Umbilical cord (tissue), 1 donor: ENCODE measurements at regions not wholly inside any gene's neighbourhood (a gene's known extent, or its start where the extent isn't known, plus 50 kb on each side); places are given as distances from the start of the nearest gene placed in this dataset.

Source experiments
- DNase-seq: peaks from one replicate; pipeline ENCODE4 v3.0.0-alpha.2; 2015; ENCODE audit warnings: low spot score

GRCh38 chr10:125514206-125515162, 168.5 kb downstream of the TEX36 start:
- DNase-seq = no peak

GRCh38 chr10:125513429-125514182, 169.4 kb downstream of the TEX36 start:
- no peak for DNase-seq

GRCh38 chr10:125510998-125511397, 172.0 kb downstream of the TEX36 start:
- DNase-seq = no peak

GRCh38 chr10:125505648-125506047, 177.3 kb downstream of the TEX36 start:
- DNase-seq = no peak

GRCh38 chr10:125502276-125502675, 180.7 kb downstream of the TEX36 start:
- DNase-seq = no peak

- no peak for DNase-seq
Observed at GRCh38 chr10:125495386-125495785, 187.6 kb downstream of the TEX36 start.

- DNase-seq = no peak
Observed at GRCh38 chr10:125494651-125495239, 188.2 kb downstream of the TEX36 start.

GRCh38 chr10:125491381-125491780, 191.6 kb downstream of the TEX36 start:
- DNase-seq = no peak

GRCh38 chr10:125489731-125490130, 193.2 kb downstream of the TEX36 start:
- DNase-seq = no peak

- no peak for DNase-seq
Observed at GRCh38 chr10:125485665-125486064, 197.3 kb downstream of the TEX36 start.

- no peak for DNase-seq
Observed at GRCh38 chr10:125484035-125484732, 198.8 kb downstream of the TEX36 start.

- no peak for DNase-seq
Observed at GRCh38 chr10:125482637-125483036, 200.3 kb downstream of the TEX36 start.

GRCh38 chr10:125482108-125482507, 200.9 kb downstream of the TEX36 start:
- DNase-seq = no peak

- DNase-seq = no peak
Observed at GRCh38 chr10:125479059-125479458, 203.9 kb downstream of the TEX36 start.

GRCh38 chr10:125475815-125476214, 207.1 kb downstream of the TEX36 start:
- DNase-seq = no peak

- DNase-seq = no peak
Observed at GRCh38 chr10:125473143-125473793, 209.7 kb downstream of the TEX36 start.

GRCh38 chr10:125472010-125472607, 210.9 kb downstream of the TEX36 start:
- DNase-seq = no peak

GRCh38 chr10:125468278-125468677, 214.7 kb downstream of the TEX36 start:
- no peak for DNase-seq

- DNase-seq = no peak
Observed at GRCh38 chr10:125466685-125467084, 216.3 kb downstream of the TEX36 start.

- DNase-seq = no peak
Observed at GRCh38 chr10:125462845-125463244, 220.1 kb downstream of the TEX36 start.

- no peak for DNase-seq
Observed at GRCh38 chr10:125460326-125460725, 222.6 kb downstream of the TEX36 start.
